Erythroblast (primary cell): ENCODE measurements at regions not wholly inside any gene's neighbourhood (a gene's known extent, or its start where the extent isn't known, plus 50 kb on each side); places are given as distances from the start of the nearest gene placed in this dataset.

Experiments
- DNase-seq, 2 experiments: peaks; one replicate each; lab custom pipeline; 2025; lab: John Stamatoyannopoulos, UW
- GATA1 ChIP-seq: IDR thresholded peaks from 2 replicates; pipeline ENCODE4 v1.6.1; 2011; ENCODE audit warnings: low read depth, mild to moderate bottlenecking, control low read depth, low read length, moderate library complexity
- POLR2A ChIP-seq: IDR thresholded peaks from 2 replicates; pipeline ENCODE4 v1.6.1; 2011; ENCODE audit warnings: mild to moderate bottlenecking, low read length

DNA sequence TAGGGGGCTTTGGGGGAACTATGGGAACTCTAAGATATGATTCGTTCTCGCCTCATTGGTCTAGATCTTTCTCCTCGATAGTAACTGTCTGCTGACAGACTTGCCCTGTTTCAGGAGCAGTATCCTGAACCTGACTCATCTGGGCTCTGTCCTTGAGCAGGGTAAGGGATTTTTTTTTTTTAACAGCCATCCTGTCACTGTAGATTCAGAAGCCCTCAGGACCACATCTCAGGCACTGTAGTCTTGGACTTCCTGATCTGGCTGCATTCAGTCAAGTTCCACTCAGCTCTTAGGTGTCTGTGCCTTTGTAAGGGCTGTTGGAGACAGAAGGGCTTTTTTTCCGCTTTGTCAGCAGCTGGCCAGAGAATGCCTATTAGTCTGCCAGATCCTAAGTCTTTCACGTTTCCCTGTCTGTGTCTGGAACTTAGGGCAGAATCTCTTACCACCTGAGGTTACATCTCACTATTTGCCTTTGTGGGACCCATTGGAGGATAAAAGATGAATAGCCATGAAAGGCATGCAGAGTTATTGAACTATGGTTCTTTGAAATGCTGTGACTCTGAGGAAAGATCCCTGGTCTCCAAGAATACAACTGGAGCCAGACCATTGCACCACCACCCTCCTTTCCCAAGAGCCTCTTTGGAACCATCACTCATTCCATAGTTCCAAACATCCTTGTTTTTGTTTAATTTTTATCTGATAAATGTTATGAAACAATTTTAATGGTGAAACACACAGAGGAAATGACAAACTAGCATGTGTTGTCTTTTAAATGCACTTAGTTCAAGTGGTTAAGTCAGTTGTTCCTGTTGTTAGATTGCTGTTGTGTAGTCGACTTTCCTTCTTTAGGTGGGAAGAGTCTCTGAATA is 49.7 kb upstream of the MACF1 start:
- no peak for DNase-seq
- TF ChIP-seq GATA1 (no peak), POLR2A (no peak)
